ENCODE measurements at regions not wholly inside any gene's neighbourhood (a gene's known extent, or its start where the extent isn't known, plus 50 kb on each side); places are given as distances from the start of the nearest gene placed in this dataset.

DNA sequence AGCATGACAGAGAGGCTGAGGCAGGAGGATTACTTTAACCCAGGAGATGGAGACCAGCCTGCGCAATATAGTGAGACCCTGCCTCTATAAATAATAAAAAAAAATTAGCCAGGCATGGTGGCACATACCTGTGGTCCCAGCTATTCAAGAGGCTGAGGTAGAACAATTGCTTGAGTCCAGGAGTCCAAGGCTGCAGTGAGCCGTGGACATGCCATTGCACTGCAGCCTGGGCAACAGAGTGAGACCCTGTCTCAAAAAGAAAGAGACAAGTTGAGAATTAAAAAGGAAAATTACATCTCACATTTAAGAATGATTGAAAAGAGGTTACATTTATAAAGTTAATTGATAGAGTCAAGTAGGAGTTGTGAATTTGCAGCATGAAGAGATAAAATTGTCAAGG, 91.4 kb upstream of the TMPO start:
- no peaks in the 10 kb centered on the region for H3K79me2 ChIP-seq (ENCODE audit: insufficient read depth, low read length)
- H3K9ac ChIP-seq (ENCODE audit: low read length) = no peak overlapping the region
- no peak overlapping the region for H2AFZ ChIP-seq (ENCODE audit: low read length)
- H3K27me3 ChIP-seq (ENCODE audit: insufficient read depth, low read length) = no peaks in the 10 kb centered on the region; the same call in 1 of the 2 replicates
- no peaks in the 10 kb centered on the region for H3K36me3 ChIP-seq (ENCODE audit: insufficient read depth, low read length)
- H3K27ac ChIP-seq (ENCODE audit: low read depth, low read length, poor library complexity, severe bottlenecking) = no peak overlapping the region
- no peaks in the 10 kb centered on the region for H3K9me3 ChIP-seq (ENCODE audit: low read length)
- no peaks in the 10 kb centered on the region for H3K4me1 ChIP-seq (ENCODE audit: insufficient read depth, low read length, severe bottlenecking)
- no peak for TF ChIP-seq EZH2 (IDR thresholded peaks at IDR 0.05; ENCODE audit: borderline replicate concordance, low read length)
- TF ChIP-seq, protein P1, sequence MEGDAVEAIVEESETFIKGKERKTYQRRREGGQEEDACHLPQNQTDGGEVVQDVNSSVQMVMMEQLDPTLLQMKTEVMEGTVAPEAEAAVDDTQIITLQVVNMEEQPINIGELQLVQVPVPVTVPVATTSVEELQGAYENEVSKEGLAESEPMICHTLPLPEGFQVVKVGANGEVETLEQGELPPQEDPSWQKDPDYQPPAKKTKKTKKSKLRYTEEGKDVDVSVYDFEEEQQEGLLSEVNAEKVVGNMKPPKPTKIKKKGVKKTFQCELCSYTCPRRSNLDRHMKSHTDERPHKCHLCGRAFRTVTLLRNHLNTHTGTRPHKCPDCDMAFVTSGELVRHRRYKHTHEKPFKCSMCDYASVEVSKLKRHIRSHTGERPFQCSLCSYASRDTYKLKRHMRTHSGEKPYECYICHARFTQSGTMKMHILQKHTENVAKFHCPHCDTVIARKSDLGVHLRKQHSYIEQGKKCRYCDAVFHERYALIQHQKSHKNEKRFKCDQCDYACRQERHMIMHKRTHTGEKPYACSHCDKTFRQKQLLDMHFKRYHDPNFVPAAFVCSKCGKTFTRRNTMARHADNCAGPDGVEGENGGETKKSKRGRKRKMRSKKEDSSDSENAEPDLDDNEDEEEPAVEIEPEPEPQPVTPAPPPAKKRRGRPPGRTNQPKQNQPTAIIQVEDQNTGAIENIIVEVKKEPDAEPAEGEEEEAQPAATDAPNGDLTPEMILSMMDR (IDR thresholded peaks at IDR 0.05; ENCODE audit: low read length) = no peak
- no peak overlapping the region for H3K4me2 ChIP-seq (ENCODE audit: low read length)
- H3K9me2 ChIP-seq (ENCODE audit: low read depth, low read length) = no peaks in the 10 kb centered on the region
- H3F3A ChIP-seq (ENCODE audit: insufficient read depth, low read length) = no peaks in the 10 kb centered on the region
- H3K4me3 ChIP-seq (ENCODE audit: low read depth, low read length, poor library complexity, severe bottlenecking) = no peak overlapping the region
- no peaks in the 10 kb centered on the region for H4K20me1 ChIP-seq (ENCODE audit: insufficient read depth, low read length)

DNA sequence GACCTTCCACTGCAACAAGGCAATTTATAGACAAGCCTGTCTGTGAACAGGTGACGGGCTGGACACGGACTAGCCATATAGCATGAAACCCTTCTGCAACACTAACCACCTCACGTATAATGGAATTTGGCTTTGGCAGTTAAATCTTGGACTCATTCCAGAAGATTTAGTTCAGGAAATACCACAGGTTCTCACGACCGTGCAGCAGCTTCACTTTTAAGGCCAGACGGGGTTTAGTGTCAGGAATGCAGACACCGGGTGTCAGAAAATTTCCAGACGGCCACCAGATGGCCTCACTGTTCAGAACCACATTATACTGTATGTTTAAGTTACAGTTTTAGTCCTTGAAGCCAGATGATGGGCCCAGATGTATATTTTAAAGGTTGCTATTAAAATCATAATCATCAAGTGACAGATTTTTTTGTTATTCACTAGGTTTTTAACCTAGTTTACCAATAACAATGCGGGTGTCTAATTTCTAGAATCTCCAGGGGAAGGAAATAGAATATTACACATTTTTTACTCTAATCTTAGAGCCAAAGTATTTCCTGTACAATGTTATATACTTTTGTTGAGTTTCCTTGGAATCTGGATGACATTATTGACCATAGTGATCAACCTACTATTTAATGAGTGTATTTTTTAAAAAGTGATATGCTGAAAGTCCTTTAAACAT, 90.5 kb upstream of the TMPO start:
- no peaks in the 10 kb centered on the region for H3F3A ChIP-seq (ENCODE audit: insufficient read depth, low read length)
- H2AFZ ChIP-seq (ENCODE audit: low read length) = no peak overlapping the region
- no peak for TF ChIP-seq EZH2 (IDR thresholded peaks at IDR 0.05; ENCODE audit: borderline replicate concordance, low read length)
- TF ChIP-seq, protein P1 (IDR thresholded peaks at IDR 0.05; ENCODE audit: low read length) = peak; percentile 80
- H3K9ac ChIP-seq (ENCODE audit: low read length) = no peak overlapping the region
- H3K4me1 ChIP-seq (ENCODE audit: insufficient read depth, low read length, severe bottlenecking) = no peaks in the 10 kb centered on the region
- no peaks in the 10 kb centered on the region for H3K79me2 ChIP-seq (ENCODE audit: insufficient read depth, low read length)
- H3K4me2 ChIP-seq (ENCODE audit: low read length) = no peak overlapping the region
- no peaks in the 10 kb centered on the region; the same call in 1 of the 2 replicates for H3K27me3 ChIP-seq (ENCODE audit: insufficient read depth, low read length)
- H3K27ac ChIP-seq (ENCODE audit: low read depth, low read length, poor library complexity, severe bottlenecking) = no peak overlapping the region
- no peaks in the 10 kb centered on the region for H3K9me2 ChIP-seq (ENCODE audit: low read depth, low read length)
- H3K4me3 ChIP-seq (ENCODE audit: low read depth, low read length, poor library complexity, severe bottlenecking) = no peak overlapping the region
- H3K36me3 ChIP-seq (ENCODE audit: insufficient read depth, low read length) = no peaks in the 10 kb centered on the region
- H3K9me3 ChIP-seq (ENCODE audit: low read length) = no peaks in the 10 kb centered on the region
- no peaks in the 10 kb centered on the region for H4K20me1 ChIP-seq (ENCODE audit: insufficient read depth, low read length)

DNA sequence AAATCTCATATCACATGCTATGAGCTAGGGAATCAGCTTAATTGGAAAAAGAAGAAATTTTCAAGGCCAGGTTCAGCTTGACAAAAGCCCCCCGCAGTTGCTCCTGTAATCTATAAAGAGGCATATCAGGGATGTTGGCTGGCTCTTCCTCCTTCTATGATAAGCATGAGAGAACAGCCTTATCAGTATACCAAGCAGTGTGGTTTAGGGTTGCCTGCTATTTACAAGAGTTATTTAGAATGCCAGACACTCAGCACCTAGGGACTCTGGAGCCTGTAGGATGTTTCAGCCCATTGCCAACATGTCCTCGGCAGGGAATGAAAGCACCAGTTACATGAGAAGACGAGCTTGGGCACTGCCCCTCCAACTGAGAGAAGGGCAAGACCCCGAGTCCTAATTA, 89.5 kb upstream of the TMPO start:
- H3K4me1 ChIP-seq (ENCODE audit: insufficient read depth, low read length, severe bottlenecking) = no peaks in the 10 kb centered on the region
- TF ChIP-seq, protein P1 (IDR thresholded peaks at IDR 0.05; ENCODE audit: low read length) = no peak
- TF ChIP-seq EZH2 (IDR thresholded peaks at IDR 0.05; ENCODE audit: borderline replicate concordance, low read length) = no peak
- no peaks in the 10 kb centered on the region for H3F3A ChIP-seq (ENCODE audit: insufficient read depth, low read length)
- no peaks in the 10 kb centered on the region for H4K20me1 ChIP-seq (ENCODE audit: insufficient read depth, low read length)
- no peaks in the 10 kb centered on the region for H3K79me2 ChIP-seq (ENCODE audit: insufficient read depth, low read length)
- no peak overlapping the region for H3K4me3 ChIP-seq (ENCODE audit: low read depth, low read length, poor library complexity, severe bottlenecking)
- H3K9me2 ChIP-seq (ENCODE audit: low read depth, low read length) = no peaks in the 10 kb centered on the region
- no peaks in the 10 kb centered on the region for H3K9me3 ChIP-seq (ENCODE audit: low read length)
- no peak overlapping the region for H3K4me2 ChIP-seq (ENCODE audit: low read length)
- no peaks in the 10 kb centered on the region; the same call in 1 of the 2 replicates for H3K27me3 ChIP-seq (ENCODE audit: insufficient read depth, low read length)
- no peaks in the 10 kb centered on the region for H3K36me3 ChIP-seq (ENCODE audit: insufficient read depth, low read length)
- H3K9ac ChIP-seq (ENCODE audit: low read length) = no peak overlapping the region
- H2AFZ ChIP-seq (ENCODE audit: low read length) = no peak overlapping the region
- no peak overlapping the region for H3K27ac ChIP-seq (ENCODE audit: low read depth, low read length, poor library complexity, severe bottlenecking)
